ENCODE measurements at regions not wholly inside any gene's neighbourhood (a gene's known extent, or its start where the extent isn't known, plus 50 kb on each side); places are given as distances from the start of the nearest gene placed in this dataset.

GRCh38 chr5:61617995-61618525 is 286.0 kb downstream of the ZSWIM6 start:
- no peaks in the 10 kb centered on the region for H3K36me3 ChIP-seq (ENCODE audit: insufficient read depth, insufficient read length, low read length)
- no peak overlapping the region for H3K9ac ChIP-seq (ENCODE audit: insufficient read length, low read depth)
- H3K9me3 ChIP-seq (ENCODE audit: insufficient read depth, low read length) = no peaks in the 10 kb centered on the region
- no peak for TF ChIP-seq YY1 (IDR thresholded peaks at IDR 0.05; ENCODE audit: insufficient read depth, insufficient read length)
- no peak for TF ChIP-seq SUZ12 (IDR thresholded peaks at IDR 0.05; ENCODE audit: extremely low read depth, insufficient read depth, insufficient read length)
- no peak for TF ChIP-seq ZNF274 (IDR thresholded peaks at IDR 0.05; ENCODE audit: low read depth, low read length)
- no peaks in the 10 kb centered on the region for H3K4me1 ChIP-seq (ENCODE audit: insufficient read depth, insufficient read length)
- H3K4me3 ChIP-seq (ENCODE audit: insufficient read length, low read depth) = no peak overlapping the region
- no peaks in the 10 kb centered on the region for H3K27me3 ChIP-seq (ENCODE audit: insufficient read depth, insufficient read length)
- DNase-seq (ENCODE audit: low read depth, low spot score) = no peak

- Histone ChIP-seq H3K9ac (ENCODE audit: insufficient read length, low read depth) (no peak overlapping the region), H3K4me1 (ENCODE audit: insufficient read depth, insufficient read length) (no peaks in the 10 kb centered on the region), H3K27me3 (ENCODE audit: insufficient read depth, insufficient read length) (no peaks in the 10 kb centered on the region), H3K36me3 (ENCODE audit: insufficient read depth, insufficient read length, low read length) (no peaks in the 10 kb centered on the region), H3K4me3 (ENCODE audit: insufficient read length, low read depth) (no peak overlapping the region), H3K9me3 (ENCODE audit: insufficient read depth, low read length) (no peaks in the 10 kb centered on the region)
- TF ChIP-seq YY1 (IDR thresholded peaks at IDR 0.05; ENCODE audit: insufficient read depth, insufficient read length) (no peak), SUZ12 (IDR thresholded peaks at IDR 0.05; ENCODE audit: extremely low read depth, insufficient read depth, insufficient read length) (no peak), ZNF274 (IDR thresholded peaks at IDR 0.05; ENCODE audit: low read depth, low read length) (no peak)
- DNase-seq (ENCODE audit: low read depth, low spot score) = no peak
Measured at GRCh38 chr5:61618577-61618976, 286.5 kb downstream of the ZSWIM6 start.

GRCh38 chr5:61619289-61619688 is 287.2 kb downstream of the ZSWIM6 start:
- TF ChIP-seq ZNF274 (IDR thresholded peaks at IDR 0.05; ENCODE audit: low read depth, low read length) = no peak
- TF ChIP-seq YY1 (IDR thresholded peaks at IDR 0.05; ENCODE audit: insufficient read depth, insufficient read length) = no peak
- TF ChIP-seq SUZ12 (IDR thresholded peaks at IDR 0.05; ENCODE audit: extremely low read depth, insufficient read depth, insufficient read length) = no peak
- DNase-seq (ENCODE audit: low read depth, low spot score) = no peak
- Histone ChIP-seq H3K9ac (ENCODE audit: insufficient read length, low read depth) (no peak overlapping the region), H3K27me3 (ENCODE audit: insufficient read depth, insufficient read length) (no peaks in the 10 kb centered on the region), H3K4me1 (ENCODE audit: insufficient read depth, insufficient read length) (no peaks in the 10 kb centered on the region), H3K4me3 (ENCODE audit: insufficient read length, low read depth) (no peak overlapping the region), H3K9me3 (ENCODE audit: insufficient read depth, low read length) (no peaks in the 10 kb centered on the region), H3K36me3 (ENCODE audit: insufficient read depth, insufficient read length, low read length) (no peaks in the 10 kb centered on the region)

- Histone ChIP-seq H3K9me3 (ENCODE audit: insufficient read depth, low read length) (no peaks in the 10 kb centered on the region), H3K27me3 (ENCODE audit: insufficient read depth, insufficient read length) (no peaks in the 10 kb centered on the region), H3K36me3 (ENCODE audit: insufficient read depth, insufficient read length, low read length) (no peaks in the 10 kb centered on the region), H3K4me3 (ENCODE audit: insufficient read length, low read depth) (no peak overlapping the region), H3K4me1 (ENCODE audit: insufficient read depth, insufficient read length) (no peaks in the 10 kb centered on the region), H3K9ac (ENCODE audit: insufficient read length, low read depth) (no peak overlapping the region)
- no peak for DNase-seq (ENCODE audit: low read depth, low spot score)
- no peak for TF ChIP-seq YY1 (IDR thresholded peaks at IDR 0.05; ENCODE audit: insufficient read depth, insufficient read length)
- TF ChIP-seq ZNF274 (IDR thresholded peaks at IDR 0.05; ENCODE audit: low read depth, low read length) = no peak
- TF ChIP-seq SUZ12 (IDR thresholded peaks at IDR 0.05; ENCODE audit: extremely low read depth, insufficient read depth, insufficient read length) = no peak
Measured at GRCh38 chr5:61619777-61620518, 287.9 kb downstream of the ZSWIM6 start.

- Histone ChIP-seq H3K9ac (ENCODE audit: insufficient read length, low read depth) (no peak overlapping the region), H3K27me3 (ENCODE audit: insufficient read depth, insufficient read length) (no peaks in the 10 kb centered on the region), H3K4me1 (ENCODE audit: insufficient read depth, insufficient read length) (no peaks in the 10 kb centered on the region), H3K36me3 (ENCODE audit: insufficient read depth, insufficient read length, low read length) (no peaks in the 10 kb centered on the region), H3K9me3 (ENCODE audit: insufficient read depth, low read length) (no peaks in the 10 kb centered on the region), H3K4me3 (ENCODE audit: insufficient read length, low read depth) (no peak overlapping the region)
- no peak for DNase-seq (ENCODE audit: low read depth, low spot score)
- TF ChIP-seq SUZ12 (IDR thresholded peaks at IDR 0.05; ENCODE audit: extremely low read depth, insufficient read depth, insufficient read length) (no peak), YY1 (IDR thresholded peaks at IDR 0.05; ENCODE audit: insufficient read depth, insufficient read length) (no peak), ZNF274 (IDR thresholded peaks at IDR 0.05; ENCODE audit: low read depth, low read length) (no peak)
Measured at GRCh38 chr5:61620699-61621182, 288.7 kb downstream of the ZSWIM6 start.

GRCh38 chr5:61621202-61621650 is 289.2 kb downstream of the ZSWIM6 start:
- no peak overlapping the region for H3K4me3 ChIP-seq (ENCODE audit: insufficient read length, low read depth)
- H3K9me3 ChIP-seq (ENCODE audit: insufficient read depth, low read length) = no peaks in the 10 kb centered on the region
- DNase-seq (ENCODE audit: low read depth, low spot score) = no peak
- no peak overlapping the region for H3K9ac ChIP-seq (ENCODE audit: insufficient read length, low read depth)
- no peaks in the 10 kb centered on the region for H3K27me3 ChIP-seq (ENCODE audit: insufficient read depth, insufficient read length)
- H3K4me1 ChIP-seq (ENCODE audit: insufficient read depth, insufficient read length) = no peaks in the 10 kb centered on the region
- H3K36me3 ChIP-seq (ENCODE audit: insufficient read depth, insufficient read length, low read length) = no peaks in the 10 kb centered on the region
- TF ChIP-seq ZNF274 (IDR thresholded peaks at IDR 0.05; ENCODE audit: low read depth, low read length) (no peak), YY1 (IDR thresholded peaks at IDR 0.05; ENCODE audit: insufficient read depth, insufficient read length) (no peak), SUZ12 (IDR thresholded peaks at IDR 0.05; ENCODE audit: extremely low read depth, insufficient read depth, insufficient read length) (no peak)

- Histone ChIP-seq H3K4me1 (ENCODE audit: insufficient read depth, insufficient read length) (no peaks in the 10 kb centered on the region), H3K9ac (ENCODE audit: insufficient read length, low read depth) (no peak overlapping the region), H3K9me3 (ENCODE audit: insufficient read depth, low read length) (no peaks in the 10 kb centered on the region), H3K4me3 (ENCODE audit: insufficient read length, low read depth) (no peak overlapping the region), H3K27me3 (ENCODE audit: insufficient read depth, insufficient read length) (no peaks in the 10 kb centered on the region), H3K36me3 (ENCODE audit: insufficient read depth, insufficient read length, low read length) (no peaks in the 10 kb centered on the region)
- no peak for DNase-seq (ENCODE audit: low read depth, low spot score)
- TF ChIP-seq SUZ12 (IDR thresholded peaks at IDR 0.05; ENCODE audit: extremely low read depth, insufficient read depth, insufficient read length) (no peak), YY1 (IDR thresholded peaks at IDR 0.05; ENCODE audit: insufficient read depth, insufficient read length) (no peak), ZNF274 (IDR thresholded peaks at IDR 0.05; ENCODE audit: low read depth, low read length) (no peak)
Measured at GRCh38 chr5:61622156-61622555, 290.1 kb downstream of the ZSWIM6 start.

Data from NT2/D1 (cell line).